M059J (cell line): ENCODE measurements at regions not wholly inside any gene's neighbourhood (a gene's known extent, or its start where the extent isn't known, plus 50 kb on each side); places are given as distances from the start of the nearest gene placed in this dataset.

Source experiments
- DNase-seq: peaks from one replicate; pipeline ENCODE4 v3.0.0-alpha.2; 2012; ENCODE audit warnings: low read depth

GRCh38 chr3:178055939-178056338 lies 480.3 kb upstream of the KCNMB2 start:
- DNase-seq, result no peak

DNA sequence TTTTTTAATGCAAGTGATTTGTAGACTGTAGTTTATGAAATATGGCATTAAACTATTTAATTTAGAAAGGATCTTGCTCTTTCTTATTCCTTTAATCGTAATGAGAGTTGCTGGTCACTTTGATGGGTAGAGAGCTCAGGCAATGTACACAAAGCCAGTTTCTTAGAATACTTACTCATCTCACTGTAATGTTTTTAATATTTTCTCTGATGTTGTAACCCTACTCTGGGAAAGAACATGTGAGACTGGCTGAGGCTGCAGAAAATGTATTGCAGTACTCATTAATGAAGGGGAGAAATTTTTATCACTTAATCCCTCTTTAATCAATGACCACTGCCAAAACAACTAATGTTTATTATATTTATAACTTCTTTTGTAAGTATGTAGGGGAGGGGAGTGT lies 479.4 kb upstream of the KCNMB2 start:
- DNase-seq, result no peak

DNA sequence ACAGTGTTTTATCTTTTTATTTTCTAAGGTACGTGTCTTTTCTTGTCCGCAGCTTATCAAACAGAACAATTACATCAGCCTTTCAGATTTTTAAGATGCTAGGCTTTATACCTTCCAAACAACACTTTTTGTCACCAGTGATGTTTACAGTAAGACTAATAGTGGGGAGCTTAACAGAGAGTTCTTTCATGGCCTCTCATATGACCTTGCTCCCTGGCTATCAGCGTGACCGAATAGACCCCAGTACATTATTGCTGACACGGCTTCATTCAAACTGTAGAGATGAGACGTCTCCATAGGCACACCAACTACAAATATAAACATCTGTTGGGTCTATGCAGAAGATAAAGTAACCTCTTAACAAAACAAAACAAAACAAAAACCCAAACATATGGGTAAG lies 477.6 kb upstream of the KCNMB2 start:
- DNase-seq, result no peak

DNA sequence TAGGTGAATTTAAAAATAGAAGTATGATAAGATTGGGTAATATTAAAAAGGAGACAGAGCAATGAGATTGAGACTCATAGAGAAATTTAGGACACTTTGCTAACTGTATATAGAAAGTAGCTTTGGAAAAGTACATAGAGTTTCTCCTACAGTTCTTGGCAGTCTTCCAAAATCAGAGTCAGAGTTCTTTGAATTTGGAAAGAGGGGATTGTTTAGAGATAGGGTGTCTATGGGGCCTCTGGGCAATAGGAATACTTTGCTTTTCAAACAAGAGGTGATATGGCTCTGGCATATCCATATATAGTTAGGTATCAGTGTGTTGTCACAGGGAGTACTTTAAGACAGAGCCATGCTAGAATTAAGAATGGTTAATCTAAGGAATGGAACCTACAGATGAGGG lies 477.1 kb upstream of the KCNMB2 start:
- no peak for DNase-seq

GRCh38 chr3:178059836-178060235 lies 476.4 kb upstream of the KCNMB2 start:
- DNase-seq, result no peak

DNA sequence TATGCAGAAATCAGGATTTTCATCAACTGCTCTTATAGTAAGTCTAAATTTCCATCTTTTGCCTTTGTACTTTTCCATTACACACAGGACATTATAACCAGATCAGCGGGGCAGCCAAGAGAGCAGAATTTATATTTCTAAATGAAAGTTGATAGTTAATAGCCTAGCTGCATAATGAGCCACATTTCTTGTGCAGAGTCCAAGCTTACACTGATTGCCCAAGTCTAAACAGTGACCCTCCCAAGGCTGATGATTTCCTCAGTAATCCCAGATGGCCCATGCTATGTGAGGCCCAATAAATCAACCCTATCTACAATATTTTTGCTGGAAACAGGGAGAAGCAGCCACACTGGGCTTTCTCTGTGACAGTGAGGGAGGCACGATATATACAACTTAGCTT lies 475.8 kb upstream of the KCNMB2 start:
- no peak for DNase-seq

- DNase-seq, result no peak
Observed at GRCh38 chr3:178062126-178062525, 474.1 kb upstream of the KCNMB2 start.

GRCh38 chr3:178063461-178063860 lies 472.8 kb upstream of the KCNMB2 start:
- peak; percentile 49 for DNase-seq

DNA sequence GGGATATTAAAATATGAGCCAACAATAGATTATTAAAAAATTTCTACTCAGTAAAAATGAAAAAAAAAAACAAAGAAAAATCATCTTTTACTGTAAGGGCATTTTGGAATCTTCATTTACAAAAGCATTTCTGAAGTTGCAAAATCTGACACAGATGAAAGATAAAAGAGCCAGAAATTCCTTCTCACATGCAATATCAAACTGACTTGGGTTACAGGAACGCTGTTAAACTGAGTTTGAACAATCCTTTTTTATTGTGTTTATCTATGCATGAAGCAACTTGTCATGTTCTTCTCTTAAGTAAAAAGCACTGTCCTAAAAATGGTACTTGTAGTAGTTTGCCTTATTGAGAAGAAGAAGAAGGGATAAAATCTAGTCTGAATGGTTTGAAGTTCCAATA lies 468.5 kb upstream of the KCNMB2 start:
- DNase-seq, result no peak

DNA sequence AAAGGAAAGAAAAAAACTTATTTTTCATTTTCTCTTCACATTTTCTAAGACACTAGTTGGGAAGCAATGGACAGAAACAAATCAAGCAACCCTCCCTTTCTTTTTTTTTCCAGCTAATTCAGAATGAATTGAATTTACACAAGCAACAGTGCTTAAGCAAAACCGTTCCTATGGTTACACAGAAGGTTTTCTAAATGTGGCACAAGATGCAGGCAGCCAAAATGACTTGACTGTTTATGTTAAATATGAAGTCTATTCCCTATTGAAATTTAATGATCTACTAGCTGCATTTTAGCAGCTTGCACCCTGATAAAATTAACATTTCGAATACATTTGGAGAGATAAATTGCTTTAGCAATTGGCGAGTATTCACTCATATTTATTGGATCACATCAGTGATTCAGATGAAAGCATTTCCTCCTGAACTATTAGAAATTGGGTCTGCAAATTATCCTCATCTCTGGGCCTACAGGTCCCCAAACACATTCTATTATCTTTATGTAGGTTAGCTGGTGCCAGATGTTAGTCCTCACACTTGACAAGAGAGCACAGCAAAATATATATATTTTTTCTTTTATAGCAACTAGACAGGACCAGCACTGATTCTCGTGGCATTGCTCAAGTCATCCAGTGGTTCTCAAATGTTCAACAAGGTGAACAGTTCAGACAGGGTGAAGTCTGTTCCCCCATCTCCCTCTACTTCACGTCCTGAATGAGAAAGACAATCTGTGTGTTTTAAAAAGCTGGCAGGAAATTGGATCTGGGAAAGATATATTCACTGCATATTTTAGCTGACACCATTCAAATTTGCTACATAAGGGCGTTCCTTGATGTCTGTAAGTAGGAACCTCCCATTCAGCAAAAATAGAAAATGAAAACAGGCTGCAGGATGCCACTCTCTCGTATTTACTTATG lies 463.6 kb upstream of the KCNMB2 start:
- no peak for DNase-seq

GRCh38 chr3:178073366-178073765 lies 462.9 kb upstream of the KCNMB2 start:
- no peak for DNase-seq

GRCh38 chr3:178075344-178075743 lies 460.9 kb upstream of the KCNMB2 start:
- no peak for DNase-seq

DNA sequence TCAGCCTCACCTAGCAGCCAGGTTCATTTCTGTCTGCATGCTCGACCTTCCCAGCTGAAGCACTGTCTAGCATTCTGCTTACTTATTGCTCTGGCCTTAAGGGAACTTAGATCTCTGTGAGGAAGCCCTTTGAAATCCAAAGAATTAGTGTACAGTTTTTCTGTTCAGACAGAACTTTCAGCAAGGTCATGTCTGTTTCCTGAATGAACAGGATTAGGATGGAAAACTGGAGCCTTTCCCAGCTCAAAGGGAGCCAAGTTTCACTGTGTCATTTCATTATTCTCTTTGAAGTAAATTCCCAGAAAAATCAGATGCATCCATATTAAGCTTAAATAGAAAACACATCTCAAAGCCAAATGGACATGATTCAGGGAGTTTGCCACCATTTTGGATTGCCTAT lies 457.3 kb upstream of the KCNMB2 start:
- peak; percentile 35 for DNase-seq

DNA sequence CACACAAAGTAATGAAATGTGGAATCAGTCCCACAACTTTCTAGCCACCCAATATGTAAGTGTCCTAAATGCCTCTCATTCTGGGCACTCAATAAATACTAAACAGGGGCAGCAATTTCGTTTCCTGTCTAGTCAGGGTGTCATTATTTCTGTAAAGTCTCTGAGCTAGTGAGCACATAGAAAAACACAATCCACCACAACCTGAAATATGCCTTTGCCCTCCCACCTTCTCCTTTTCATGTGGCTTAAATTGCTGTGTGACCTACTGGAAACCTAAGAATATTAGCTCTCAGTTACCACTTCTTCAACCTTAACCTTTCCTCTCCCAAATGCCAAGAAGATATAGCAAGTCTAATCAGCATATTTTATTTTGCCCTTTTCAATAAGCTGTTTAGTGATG lies 456.3 kb upstream of the KCNMB2 start:
- no peak for DNase-seq

- no peak for DNase-seq
Observed at GRCh38 chr3:178082326-178082906, 453.8 kb upstream of the KCNMB2 start.

- peak; percentile 58 for DNase-seq
Observed at GRCh38 chr3:178083906-178084866, 452.1 kb upstream of the KCNMB2 start.

DNA sequence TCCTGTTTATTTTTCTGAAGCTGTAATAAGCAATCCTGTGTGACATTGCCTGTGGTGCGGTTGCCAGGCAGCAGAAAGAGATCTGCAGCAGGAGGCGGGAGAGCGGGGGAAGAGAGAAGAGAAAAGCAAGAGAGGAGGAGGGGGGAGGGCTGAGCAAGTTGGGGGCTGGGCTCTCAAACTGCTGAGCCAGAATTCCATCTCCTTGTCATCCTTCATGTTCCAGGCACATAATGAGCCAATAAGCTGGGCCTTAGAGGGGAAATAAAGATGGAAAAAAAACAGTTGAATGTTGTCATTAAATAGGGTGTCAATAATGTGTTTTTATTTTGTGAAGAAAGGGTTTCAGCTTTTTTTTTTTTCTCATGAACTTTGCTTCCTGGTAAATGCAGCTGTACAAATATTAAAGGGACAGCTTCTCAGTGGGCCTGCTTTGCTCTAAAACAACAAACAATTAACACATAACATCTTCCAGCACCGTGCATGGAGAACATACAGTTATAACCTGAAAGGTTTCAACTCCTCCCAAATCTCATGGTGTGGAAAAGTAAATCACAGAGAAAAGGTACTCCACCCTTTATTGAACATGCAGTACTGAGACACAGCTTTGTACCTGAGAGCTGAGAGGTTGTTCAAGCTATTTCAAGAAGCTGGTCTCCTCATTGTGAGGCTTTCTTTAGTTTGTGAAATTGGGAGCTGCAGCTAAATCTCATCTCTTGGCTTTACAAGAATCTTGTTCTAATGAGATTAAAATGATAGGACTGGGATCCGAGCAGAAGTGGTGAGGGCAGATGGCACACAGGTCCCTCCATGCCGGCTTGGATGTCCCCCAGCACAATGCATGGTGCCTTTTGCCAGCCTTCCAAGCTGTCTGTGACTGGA lies 451.1 kb upstream of the KCNMB2 start:
- peak; percentile 83 for DNase-seq

DNA sequence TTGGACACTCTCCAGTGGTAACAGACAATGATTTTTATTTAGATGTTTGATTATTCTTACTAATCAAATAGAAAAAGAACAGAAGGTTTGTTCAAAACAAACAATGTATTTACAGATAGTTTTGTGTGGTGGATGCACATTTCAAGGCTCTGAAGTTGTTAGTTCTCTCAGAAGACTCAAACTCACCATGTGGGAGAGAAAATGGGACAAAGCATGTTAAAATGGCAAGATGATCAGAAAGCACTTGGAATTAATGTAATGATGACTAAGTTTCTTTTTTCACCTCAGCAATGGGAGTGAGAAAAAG lies 450.5 kb upstream of the KCNMB2 start:
- DNase-seq, result no peak

DNA sequence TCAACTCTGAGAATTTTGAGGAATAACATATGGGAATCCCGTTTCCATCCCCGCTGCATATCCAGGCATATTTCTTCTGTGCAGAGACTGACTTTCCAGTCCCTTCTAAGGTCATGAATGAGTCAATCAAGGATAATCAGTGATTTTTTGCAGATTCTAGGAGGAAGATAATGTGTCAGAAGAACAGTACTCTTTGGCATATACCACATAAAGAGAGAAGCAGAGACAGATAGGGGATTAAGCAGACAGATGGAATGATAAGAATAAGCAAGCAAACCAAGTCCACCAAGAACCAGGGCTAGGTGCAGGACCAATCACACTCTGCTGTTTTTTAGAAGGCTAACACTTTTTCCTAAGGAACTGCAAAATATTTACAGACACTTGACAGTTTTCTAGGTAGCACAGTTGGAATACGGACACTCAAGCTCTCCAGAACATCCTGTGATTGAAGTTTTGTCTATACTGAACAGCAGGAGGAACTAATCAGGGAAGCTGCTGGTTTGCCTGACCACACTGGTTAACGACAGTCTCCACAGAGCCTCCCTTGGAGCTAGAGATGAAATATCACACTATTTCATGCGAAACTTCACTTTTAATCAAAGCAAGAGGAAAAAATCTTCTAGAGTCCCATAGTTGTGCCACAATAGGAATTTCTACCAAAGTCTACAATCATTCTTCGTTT lies 450.0 kb upstream of the KCNMB2 start:
- no peak for DNase-seq

- no peak for DNase-seq
Observed at GRCh38 chr3:178087376-178087775, 448.9 kb upstream of the KCNMB2 start.

- no peak for DNase-seq
Observed at GRCh38 chr3:178088963-178089362, 447.3 kb upstream of the KCNMB2 start.
